NCI-H1436 (cell line): ENCODE measurements at regions not wholly inside any gene's neighbourhood (a gene's known extent, or its start where the extent isn't known, plus 50 kb on each side); places are given as distances from the start of the nearest gene placed in this dataset.

Experiments
- DNase-seq: peaks from one replicate; lab custom pipeline; 2025; lab: John Stamatoyannopoulos, UW

DNA sequence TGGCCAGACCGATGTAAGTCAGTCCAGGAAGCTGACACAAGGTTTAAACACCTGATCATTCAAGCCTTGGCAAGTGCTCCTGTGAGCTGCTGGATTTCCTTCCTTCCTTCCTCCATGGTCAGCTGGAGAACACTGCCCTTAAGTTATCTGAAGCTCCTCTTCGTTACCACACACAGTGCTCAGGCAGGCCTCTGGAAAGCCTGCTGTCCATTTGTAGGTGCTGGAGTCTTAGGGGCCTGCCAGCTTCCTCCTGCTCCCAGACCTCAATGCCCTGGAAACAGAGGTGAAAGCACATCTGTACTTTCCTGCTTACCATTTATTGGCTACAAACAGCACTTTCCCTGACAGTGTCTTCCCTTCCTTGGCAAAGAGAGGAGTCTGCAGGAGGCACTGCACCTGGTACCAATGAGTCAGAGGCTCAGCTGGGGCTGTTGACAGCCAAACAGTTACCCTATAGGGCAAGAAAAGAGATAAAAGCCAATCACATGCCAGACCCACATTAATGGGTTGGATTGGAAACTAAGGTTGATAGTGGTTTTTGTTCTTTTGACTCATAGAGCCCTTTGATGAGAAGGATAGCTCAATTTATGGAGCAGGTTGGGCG lies 72.6 kb upstream of the PUM3 start:
- DNase-seq: no peak

DNA sequence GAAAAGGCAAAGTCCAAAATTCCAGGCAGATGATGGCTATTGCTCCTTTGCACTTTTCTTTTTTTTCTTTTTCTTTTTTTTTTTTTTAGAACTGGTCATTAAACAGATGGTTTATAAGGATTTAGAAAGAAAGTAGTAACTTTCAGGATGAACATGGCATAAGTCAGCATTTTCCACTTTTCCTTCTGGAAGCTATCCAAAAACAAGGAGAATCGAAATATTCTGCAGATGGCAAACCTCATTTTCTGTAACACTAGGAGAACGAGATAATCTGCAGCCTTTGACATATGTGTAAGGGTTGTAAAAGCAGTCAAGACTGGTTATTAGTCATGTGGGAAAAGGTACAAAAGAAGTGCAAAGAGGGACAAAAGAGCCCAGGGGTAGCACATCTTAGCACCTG lies 69.1 kb upstream of the PUM3 start:
- no peak for DNase-seq

DNA sequence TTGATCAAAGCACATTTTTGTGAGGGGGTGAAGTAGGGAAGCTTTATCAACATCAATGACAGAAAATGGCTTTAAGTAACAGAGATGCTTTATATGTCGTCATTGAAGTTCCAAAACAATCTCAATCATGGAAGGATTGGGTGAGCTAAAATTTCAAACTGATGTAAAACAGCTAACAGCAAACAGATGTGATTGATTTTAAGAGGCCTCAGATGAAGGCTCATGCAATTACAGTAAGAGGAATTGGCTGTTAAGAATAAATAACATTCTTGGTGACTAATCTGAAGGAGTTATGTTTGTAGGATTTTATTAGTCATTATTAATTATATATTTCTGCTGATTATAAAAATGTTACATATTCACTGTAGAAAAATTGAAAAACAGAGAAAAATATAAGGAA lies 63.5 kb upstream of the PUM3 start:
- DNase-seq: no peak

DNA sequence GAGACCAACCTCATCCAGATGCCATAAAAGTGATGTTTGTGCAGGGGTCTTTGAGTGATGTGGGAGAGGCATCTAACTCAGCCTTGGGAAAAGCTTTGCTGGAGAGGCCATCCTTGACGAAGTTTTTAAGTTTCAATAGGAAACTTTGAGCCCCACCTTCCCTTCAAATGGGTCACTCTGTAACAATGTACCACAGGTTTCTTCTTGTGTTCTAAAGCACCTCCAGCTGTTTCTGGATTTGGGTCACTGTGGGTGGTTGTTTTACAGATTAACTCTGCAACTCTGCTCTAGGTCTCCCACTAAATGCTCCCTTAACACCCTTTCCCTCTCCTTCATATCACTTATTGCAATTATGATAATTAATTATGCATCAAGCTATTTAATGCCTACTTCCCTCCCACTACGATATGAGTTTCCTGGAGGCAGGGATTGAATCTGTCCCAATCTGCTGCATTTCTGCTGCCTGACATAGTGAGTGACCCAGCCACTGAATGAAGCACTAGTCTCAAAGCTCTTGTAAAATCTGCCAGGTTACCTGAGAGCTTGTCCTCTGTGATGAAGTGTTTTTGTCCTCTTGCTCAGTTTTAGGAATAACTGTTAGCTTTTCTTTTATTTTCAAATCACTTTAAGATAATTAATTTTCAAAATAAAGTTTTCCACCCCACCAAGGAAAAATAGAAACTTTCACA lies 60.5 kb upstream of the PUM3 start:
- no peak for DNase-seq
